ENCODE measurements at regions not wholly inside any gene's neighbourhood (a gene's known extent, or its start where the extent isn't known, plus 50 kb on each side); places are given as distances from the start of the nearest gene placed in this dataset.

DNA sequence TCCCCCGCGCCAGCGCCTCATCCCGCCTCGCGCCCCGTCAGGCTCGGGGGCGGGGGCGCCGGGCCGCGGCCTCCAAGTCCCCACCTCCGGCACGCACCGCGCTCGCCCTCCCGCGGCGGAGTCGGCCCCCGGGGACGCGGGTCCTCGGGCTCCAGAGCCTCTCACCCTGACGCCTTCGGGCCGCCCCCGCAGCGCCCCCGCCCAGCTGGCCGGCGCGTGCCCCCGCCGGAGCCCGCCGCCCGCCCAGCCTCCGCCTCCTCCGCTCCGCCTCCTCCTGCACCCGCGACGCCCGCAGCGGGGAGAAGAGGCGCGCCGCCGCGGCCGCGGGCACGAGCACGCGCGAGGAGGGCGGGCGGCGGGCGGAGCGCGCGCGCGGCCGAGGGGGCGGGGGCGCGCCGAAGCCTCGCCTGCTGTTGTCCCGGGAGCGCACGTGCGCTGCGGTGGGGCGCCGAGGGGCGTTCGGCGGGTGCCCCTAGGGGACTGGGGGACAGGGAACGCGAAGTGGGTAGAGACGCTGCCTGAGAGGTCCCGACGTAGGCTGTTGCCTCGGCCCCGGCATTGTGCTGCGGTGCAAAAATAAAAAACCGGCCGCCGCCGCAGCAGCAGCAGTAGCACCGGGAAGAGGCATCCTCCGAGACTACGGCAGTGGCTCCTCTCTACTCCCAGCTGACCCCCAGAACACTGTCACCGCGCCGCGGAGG, 87.4 kb upstream of the ARHGAP32 start:
- Histone ChIP-seq H3K9me3 (ENCODE audit: insufficient read depth, low read depth, low read length) (no peaks in the 10 kb centered on the region), H3K36me3 (ENCODE audit: insufficient read depth, low read length) (no peaks in the 10 kb centered on the region), H3K79me2 (ENCODE audit: insufficient read depth, low read length) (peaks cover 42% of the 10 kb centered on the region), H3K4me1 (ENCODE audit: insufficient read depth, low read length, poor library complexity, severe bottlenecking) (peaks cover 55% of the 10 kb centered on the region), H3K4me2 (ENCODE audit: low read depth, low read length, poor library complexity, severe bottlenecking) (peak overlapping the region; percentile 86), H2AFZ (ENCODE audit: low read length) (peak overlapping the region; percentile 93), H3K9ac (ENCODE audit: low read depth, low read length, poor library complexity, severe bottlenecking) (peak overlapping the region; percentile 82), H3F3A (ENCODE audit: low read depth) (no peaks in the 10 kb centered on the region), H3K9me2 (replicated peaks; ENCODE audit: low read depth, low read length) (no peaks in the 10 kb centered on the region), H3K4me3 (ENCODE audit: low read length, poor library complexity, severe bottlenecking) (peak overlapping the region; percentile 94), H4K20me1 (ENCODE audit: insufficient read depth, low read length, poor library complexity, severe bottlenecking) (peaks cover 21% of the 10 kb centered on the region), H3K27me3 (ENCODE audit: insufficient read depth, low read length, poor library complexity, severe bottlenecking) (no peaks in the 10 kb centered on the region)
- TF ChIP-seq, protein P1, sequence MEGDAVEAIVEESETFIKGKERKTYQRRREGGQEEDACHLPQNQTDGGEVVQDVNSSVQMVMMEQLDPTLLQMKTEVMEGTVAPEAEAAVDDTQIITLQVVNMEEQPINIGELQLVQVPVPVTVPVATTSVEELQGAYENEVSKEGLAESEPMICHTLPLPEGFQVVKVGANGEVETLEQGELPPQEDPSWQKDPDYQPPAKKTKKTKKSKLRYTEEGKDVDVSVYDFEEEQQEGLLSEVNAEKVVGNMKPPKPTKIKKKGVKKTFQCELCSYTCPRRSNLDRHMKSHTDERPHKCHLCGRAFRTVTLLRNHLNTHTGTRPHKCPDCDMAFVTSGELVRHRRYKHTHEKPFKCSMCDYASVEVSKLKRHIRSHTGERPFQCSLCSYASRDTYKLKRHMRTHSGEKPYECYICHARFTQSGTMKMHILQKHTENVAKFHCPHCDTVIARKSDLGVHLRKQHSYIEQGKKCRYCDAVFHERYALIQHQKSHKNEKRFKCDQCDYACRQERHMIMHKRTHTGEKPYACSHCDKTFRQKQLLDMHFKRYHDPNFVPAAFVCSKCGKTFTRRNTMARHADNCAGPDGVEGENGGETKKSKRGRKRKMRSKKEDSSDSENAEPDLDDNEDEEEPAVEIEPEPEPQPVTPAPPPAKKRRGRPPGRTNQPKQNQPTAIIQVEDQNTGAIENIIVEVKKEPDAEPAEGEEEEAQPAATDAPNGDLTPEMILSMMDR (conservative IDR thresholded peaks at IDR 0.05; ENCODE audit: low read length): no peak
- TF ChIP-seq EZH2phosphoT487 (IDR thresholded peaks at IDR 0.05; ENCODE audit: borderline replicate concordance): no peak

DNA sequence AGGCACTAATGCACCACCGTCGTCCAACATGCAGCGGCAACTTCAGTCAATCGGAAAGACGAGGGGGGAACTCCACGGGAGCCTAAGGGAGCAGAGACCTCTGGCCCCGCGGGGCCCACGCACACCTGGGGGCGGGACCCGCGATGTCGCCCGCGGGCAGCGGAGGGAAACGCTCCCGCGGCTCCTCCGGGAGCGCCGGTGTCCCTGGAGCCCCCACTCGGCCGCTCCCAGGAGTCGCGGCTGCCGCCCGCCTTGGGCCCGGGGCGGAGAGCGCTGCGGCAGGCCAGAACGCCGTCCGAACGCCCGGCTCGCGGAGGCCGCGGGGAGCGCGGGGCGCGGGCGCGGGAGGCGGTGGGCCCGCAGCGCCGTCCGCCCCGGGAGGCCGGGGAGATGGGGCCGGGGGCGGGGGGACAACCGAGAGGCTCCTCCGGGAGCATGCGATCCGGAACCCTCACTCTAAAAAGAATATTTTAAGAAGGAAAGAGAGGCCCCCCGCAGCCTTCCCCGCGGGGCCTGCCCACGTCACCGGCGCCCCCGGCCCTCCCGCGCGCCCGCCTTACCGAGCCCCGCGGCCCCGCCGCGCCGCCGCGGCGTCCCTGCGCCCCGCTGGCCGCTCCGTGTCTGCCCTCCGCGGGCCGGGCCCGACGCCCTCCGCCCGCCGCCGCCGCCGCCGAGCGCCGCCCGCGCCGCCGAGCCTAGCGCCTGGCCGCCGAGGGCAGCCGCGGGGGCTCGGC, 86.6 kb upstream of the ARHGAP32 start:
- H3K79me2 ChIP-seq (ENCODE audit: insufficient read depth, low read length): peaks cover 49% of the 10 kb centered on the region
- H3K9me2 ChIP-seq (replicated peaks; ENCODE audit: low read depth, low read length): no peaks in the 10 kb centered on the region
- no peaks in the 10 kb centered on the region for H3K9me3 ChIP-seq (ENCODE audit: insufficient read depth, low read depth, low read length)
- peak overlapping the region; percentile 96 for H3K4me2 ChIP-seq (ENCODE audit: low read depth, low read length, poor library complexity, severe bottlenecking)
- H3K4me3 ChIP-seq (ENCODE audit: low read length, poor library complexity, severe bottlenecking): peak overlapping the region; percentile 79
- H3K27me3 ChIP-seq (ENCODE audit: insufficient read depth, low read length, poor library complexity, severe bottlenecking): no peaks in the 10 kb centered on the region
- H2AFZ ChIP-seq (ENCODE audit: low read length): no peak overlapping the region
- H3K9ac ChIP-seq (ENCODE audit: low read depth, low read length, poor library complexity, severe bottlenecking): peak overlapping the region; percentile 58
- no peaks in the 10 kb centered on the region for H3K36me3 ChIP-seq (ENCODE audit: insufficient read depth, low read length)
- H3K4me1 ChIP-seq (ENCODE audit: insufficient read depth, low read length, poor library complexity, severe bottlenecking): peaks cover 61% of the 10 kb centered on the region
- TF ChIP-seq EZH2phosphoT487 (IDR thresholded peaks at IDR 0.05; ENCODE audit: borderline replicate concordance): no peak
- TF ChIP-seq, protein P1 (conservative IDR thresholded peaks at IDR 0.05; ENCODE audit: low read length): no peak
- H3F3A ChIP-seq (ENCODE audit: low read depth): no peaks in the 10 kb centered on the region
- H4K20me1 ChIP-seq (ENCODE audit: insufficient read depth, low read length, poor library complexity, severe bottlenecking): peaks cover 24% of the 10 kb centered on the region

DNA sequence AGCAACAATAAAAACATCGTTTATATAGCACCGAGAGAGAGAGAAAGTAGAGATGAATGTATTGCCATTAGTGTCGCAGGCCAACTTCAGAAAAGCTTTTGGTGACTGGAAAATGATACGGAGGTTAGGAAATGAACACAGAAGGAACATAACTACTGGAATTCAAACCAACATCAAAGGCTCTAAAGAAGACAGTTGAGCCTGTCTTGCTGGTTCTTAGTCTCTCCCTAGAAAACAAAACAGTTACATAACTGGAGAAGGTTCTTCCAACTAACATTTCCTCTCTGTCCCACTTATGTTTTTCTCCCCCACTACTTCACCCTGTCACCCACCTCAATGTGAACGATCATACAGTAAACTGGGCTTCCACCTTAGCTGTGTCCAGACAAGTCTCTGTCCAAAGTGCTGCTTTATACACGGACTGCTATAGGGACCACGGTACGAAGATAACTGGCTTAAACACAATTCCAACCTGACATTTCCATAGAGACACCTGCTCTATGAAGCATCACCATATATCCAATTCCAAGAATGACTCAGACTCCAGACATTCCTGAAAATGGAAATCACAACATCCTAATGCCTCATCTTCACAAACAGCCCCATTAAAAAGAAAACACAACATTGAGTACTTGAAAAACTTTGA, 85.2 kb upstream of the ARHGAP32 start:
- Histone ChIP-seq H3K36me3 (ENCODE audit: insufficient read depth, low read length) (no peaks in the 10 kb centered on the region), H3K9ac (ENCODE audit: low read depth, low read length, poor library complexity, severe bottlenecking) (no peak overlapping the region), H3K27me3 (ENCODE audit: insufficient read depth, low read length, poor library complexity, severe bottlenecking) (no peaks in the 10 kb centered on the region), H3K79me2 (ENCODE audit: insufficient read depth, low read length) (peaks cover 63% of the 10 kb centered on the region), H3K9me2 (replicated peaks; ENCODE audit: low read depth, low read length) (no peaks in the 10 kb centered on the region), H4K20me1 (ENCODE audit: insufficient read depth, low read length, poor library complexity, severe bottlenecking) (peaks cover 24% of the 10 kb centered on the region), H3F3A (ENCODE audit: low read depth) (no peaks in the 10 kb centered on the region), H2AFZ (ENCODE audit: low read length) (no peak overlapping the region), H3K9me3 (ENCODE audit: insufficient read depth, low read depth, low read length) (no peaks in the 10 kb centered on the region), H3K4me1 (ENCODE audit: insufficient read depth, low read length, poor library complexity, severe bottlenecking) (peaks cover 68% of the 10 kb centered on the region), H3K4me3 (ENCODE audit: low read length, poor library complexity, severe bottlenecking) (peak overlapping the region; percentile 79), H3K4me2 (ENCODE audit: low read depth, low read length, poor library complexity, severe bottlenecking) (peak overlapping the region; percentile 96)
- TF ChIP-seq EZH2phosphoT487 (IDR thresholded peaks at IDR 0.05; ENCODE audit: borderline replicate concordance): no peak
- TF ChIP-seq, protein P1 (conservative IDR thresholded peaks at IDR 0.05; ENCODE audit: low read length): no peak
